ENCODE measurements at regions not wholly inside any gene's neighbourhood (a gene's known extent, or its start where the extent isn't known, plus 50 kb on each side); places are given as distances from the start of the nearest gene placed in this dataset.

DNA sequence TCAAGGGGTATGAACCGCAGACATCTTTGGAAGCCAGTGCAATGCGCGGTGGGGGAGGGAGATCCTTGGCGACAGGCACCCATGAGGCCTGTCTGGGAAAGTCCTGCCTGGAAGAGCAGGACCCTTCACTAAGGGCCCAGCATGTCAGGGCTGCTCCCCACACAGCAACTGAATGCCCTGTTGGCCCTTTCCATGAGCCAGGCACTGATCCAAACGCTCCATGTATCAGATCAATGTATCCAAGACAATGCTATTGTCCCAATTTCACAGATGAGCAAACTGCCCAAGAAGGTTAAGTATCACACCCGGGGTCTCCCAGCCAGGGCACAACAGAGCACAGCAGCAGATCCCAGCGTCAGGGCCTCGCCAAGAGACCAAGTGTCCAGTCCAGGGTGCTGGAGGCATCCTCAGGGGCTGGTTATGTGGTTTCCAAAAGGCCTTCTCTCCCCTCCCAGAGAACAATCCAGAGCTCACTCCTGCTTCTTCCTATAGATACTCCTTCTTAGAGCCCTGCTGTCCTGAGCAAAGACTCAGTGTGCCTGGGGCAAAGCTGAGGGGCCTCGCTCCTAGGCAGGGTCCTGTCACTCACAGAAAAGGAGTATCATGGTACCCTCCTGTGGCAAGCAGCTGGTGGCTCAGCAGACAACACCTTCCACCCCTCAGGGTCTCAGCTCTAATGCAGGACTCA lies 328.0 kb downstream of the NPHP4 start:
- TF ChIP-seq, protein P1, sequence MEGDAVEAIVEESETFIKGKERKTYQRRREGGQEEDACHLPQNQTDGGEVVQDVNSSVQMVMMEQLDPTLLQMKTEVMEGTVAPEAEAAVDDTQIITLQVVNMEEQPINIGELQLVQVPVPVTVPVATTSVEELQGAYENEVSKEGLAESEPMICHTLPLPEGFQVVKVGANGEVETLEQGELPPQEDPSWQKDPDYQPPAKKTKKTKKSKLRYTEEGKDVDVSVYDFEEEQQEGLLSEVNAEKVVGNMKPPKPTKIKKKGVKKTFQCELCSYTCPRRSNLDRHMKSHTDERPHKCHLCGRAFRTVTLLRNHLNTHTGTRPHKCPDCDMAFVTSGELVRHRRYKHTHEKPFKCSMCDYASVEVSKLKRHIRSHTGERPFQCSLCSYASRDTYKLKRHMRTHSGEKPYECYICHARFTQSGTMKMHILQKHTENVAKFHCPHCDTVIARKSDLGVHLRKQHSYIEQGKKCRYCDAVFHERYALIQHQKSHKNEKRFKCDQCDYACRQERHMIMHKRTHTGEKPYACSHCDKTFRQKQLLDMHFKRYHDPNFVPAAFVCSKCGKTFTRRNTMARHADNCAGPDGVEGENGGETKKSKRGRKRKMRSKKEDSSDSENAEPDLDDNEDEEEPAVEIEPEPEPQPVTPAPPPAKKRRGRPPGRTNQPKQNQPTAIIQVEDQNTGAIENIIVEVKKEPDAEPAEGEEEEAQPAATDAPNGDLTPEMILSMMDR (IDR thresholded peaks at IDR 0.05; ENCODE audit: borderline replicate concordance, extremely low read depth, low read length, poor library complexity, severe bottlenecking): no peak
- TF ChIP-seq EZH2 (IDR thresholded peaks at IDR 0.05; ENCODE audit: borderline replicate concordance, low read depth, low read length, severe bottlenecking): no peak
